Adrenal gland (tissue), 9 donors: ENCODE measurements at regions not wholly inside any gene's neighbourhood (a gene's known extent, or its start where the extent isn't known, plus 50 kb on each side); places are given as distances from the start of the nearest gene placed in this dataset.
"Not testable (repeated sequence)": the region's sequence is repeated elsewhere in the genome, so short reads cannot be mapped to it uniquely, and the experiment has no call there.

Experiments used
- DNase-seq, 7 donors: peaks; one replicate each; pipeline ENCODE4 v3.0.0-alpha.2; 2019 to 2020
- H3K27ac ChIP-seq, 5 donors: fragments of 200-600 bp; sonication (generic) in 4 of 5; 1 replicate in 3 of 5; 2 replicates in 2 of 5; pipeline versions ENCODE4 v1.5.1 to v1.8.0; 2016 to 2020; ENCODE audit warnings: mild to moderate bottlenecking in 1 of 5
- H3K27me3 ChIP-seq: fragments of 200-600 bp; 2 replicates; pipeline ENCODE4 v1.8.0; 2021
- H3K36me3 ChIP-seq, 2 donors: fragments of 200-600 bp; replicated peaks in 1 of 2; 1 replicate in 1 of 2; 2 replicates in 1 of 2; pipeline versions ENCODE4 v1.5.1 to v1.8.0; 2018 to 2022
- H3K4me1 ChIP-seq, 2 donors: fragments of 200-600 bp; replicated peaks in 1 of 2; 1 replicate in 1 of 2; 2 replicates in 1 of 2; pipeline versions ENCODE4 v1.5.1 to v1.8.0; 2018 to 2021
- H3K4me3 ChIP-seq, 4 donors: fragments of 200-600 bp; sonication (generic) in 3 of 4; one replicate each; pipeline ENCODE4 v1.5.1; 2016 to 2018
- H3K9me3 ChIP-seq, 3 donors: fragments of 200-600 bp; sonication (generic) in 1 of 3; replicated peaks in 1 of 3; 1 replicate in 2 of 3; 2 replicates in 1 of 3; pipeline versions ENCODE4 v1.5.1 to v1.8.0; 2016 to 2021
- CTCF ChIP-seq, 6 experiments: fragments of 450-650 bp in 4 of 6; fragments of 200-600 bp in 2 of 6; sonication (generic) in 1 of 6; IDR thresholded peaks; 1 replicate in 5 of 6; 2 replicates in 1 of 6; pipeline versions ENCODE4 v1.5.1 to v1.8.0; 2016 to 2021; ENCODE audit warnings: antibody characterized with exemption in 6 of 6, mild to moderate bottlenecking in 2 of 6, moderate library complexity in 1 of 6
- POLR2A ChIP-seq, 2 donors: fragments of 450-650 bp; IDR thresholded peaks; one replicate each; pipeline ENCODE4 v1.6.1; 2017; ENCODE audit warnings: antibody characterized with exemption in 2 of 2, mild to moderate bottlenecking in 2 of 2, moderate library complexity in 1 of 2
- whole genome bisulfite sequencing, 4 donors: extraction: QIAGEN DNeasy Blood & Tissue Kit in 2 of 4; methylation state at CpG; one replicate each; pipeline versions ENCODE4 v1.1.5 to v1.1.7; 2013 to 2017; 5-methylcytosine and 5-hydroxymethylcytosine counted together
- intact Hi-C, 2 donors: fragments of 100-400 bp; cut with DNase I; formaldehyde crosslinking; loops; one replicate each; pipeline versions ENCODE4 v1.14.1 to v1.15.0; 2022 to 2023
- donor health status: healthy with polysubstance abuse.
- donor health status: Bipolar disorder and iron deficiency.
- donor health status: DM: yes; HTN: yes; CAD: no.
- donor health status: DM: no; HTN: no; CAD: no.
- donor health status: DM: no; HTN: no; CAD: no.

DNA sequence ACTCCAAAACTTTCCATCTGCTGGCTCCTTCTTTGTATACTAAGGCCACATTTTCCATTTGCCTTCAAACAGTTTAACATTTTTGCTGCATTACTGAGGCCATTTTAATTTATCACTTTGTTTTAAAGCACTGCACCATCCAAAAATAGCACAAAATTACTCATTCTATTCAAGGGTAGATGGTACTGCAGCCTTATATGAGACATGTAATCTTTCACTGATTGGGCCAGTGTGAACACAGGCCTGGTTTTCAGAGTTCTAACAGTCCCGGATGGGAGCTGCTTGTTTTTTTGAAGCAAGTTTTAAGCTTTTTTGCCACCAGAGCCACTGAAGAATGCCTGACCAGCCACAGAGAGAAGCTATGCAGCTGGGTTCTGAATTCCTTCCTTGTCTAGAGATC lies 172.3 kb upstream of the TSC22D2 start:
- peak; percentile 23 to 63 (median 47) for DNase-seq
- Histone ChIP-seq H3K27ac (peak overlapping the region in 4 of 5 donors; percentile 46 to 83 (median 73)), H3K4me1 (peaks cover 23 to 33% of the 10 kb centered on the region in 2 donors), H3K27me3 (no peaks in the 10 kb centered on the region), H3K4me3 (no peak overlapping the region), H3K9me3 (no peaks in the 10 kb centered on the region), H3K36me3 (no peaks in the 10 kb centered on the region)
- TF ChIP-seq POLR2A (IDR thresholded peaks at IDR 0.05) (peak in 1 of 2 donors; percentile 36), CTCF (IDR thresholded peaks at IDR 0.05) (no peak)
- intact Hi-C loops = no loop called here
- WGBS, 4 donors = 20 to 31% (median 27%) methylated on average over 1 of the region's 1 CpG

DNA sequence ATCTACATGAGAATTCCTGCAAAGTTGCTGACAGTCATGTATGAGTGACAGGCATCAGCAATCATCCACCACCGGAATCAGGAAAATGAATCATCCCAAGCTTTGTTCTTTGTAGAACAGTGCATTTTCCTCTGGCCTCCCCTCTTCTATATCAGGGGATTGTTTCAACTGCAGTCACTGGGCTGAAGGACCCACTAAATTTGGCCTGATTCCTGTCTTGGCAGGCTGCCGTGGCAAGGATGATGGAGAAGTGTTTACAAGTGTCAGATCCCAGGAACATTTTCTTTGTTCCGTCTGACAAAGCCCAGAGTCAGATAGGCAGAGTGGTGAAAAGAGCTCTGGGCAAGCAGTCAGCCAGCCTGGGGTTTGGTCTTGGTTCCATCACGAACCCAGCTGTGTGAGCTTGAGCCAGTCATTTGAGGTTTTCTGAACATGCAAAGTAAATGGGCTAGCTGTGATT lies 175.1 kb upstream of the TSC22D2 start:
- Histone ChIP-seq H3K9me3 (no peaks in the 10 kb centered on the region), H3K27ac (peak overlapping the region in 2 of 5 donors; percentile 45 to 53), H3K36me3 (no peaks in the 10 kb centered on the region), H3K27me3 (no peaks in the 10 kb centered on the region), H3K4me1 (peaks cover 23 to 33% of the 10 kb centered on the region in 2 donors), H3K4me3 (no peak overlapping the region)
- 24 to 42% (median 29%) methylated on average over 4 of the region's 4 CpGs for WGBS, 4 donors
- TF ChIP-seq CTCF (IDR thresholded peaks at IDR 0.05) (no peak), POLR2A (IDR thresholded peaks at IDR 0.05) (no peak)
- DNase-seq = peak in 5 of 7 donors; percentile 10 to 64 (median 35)
- intact Hi-C loops = no loop called here

DNA sequence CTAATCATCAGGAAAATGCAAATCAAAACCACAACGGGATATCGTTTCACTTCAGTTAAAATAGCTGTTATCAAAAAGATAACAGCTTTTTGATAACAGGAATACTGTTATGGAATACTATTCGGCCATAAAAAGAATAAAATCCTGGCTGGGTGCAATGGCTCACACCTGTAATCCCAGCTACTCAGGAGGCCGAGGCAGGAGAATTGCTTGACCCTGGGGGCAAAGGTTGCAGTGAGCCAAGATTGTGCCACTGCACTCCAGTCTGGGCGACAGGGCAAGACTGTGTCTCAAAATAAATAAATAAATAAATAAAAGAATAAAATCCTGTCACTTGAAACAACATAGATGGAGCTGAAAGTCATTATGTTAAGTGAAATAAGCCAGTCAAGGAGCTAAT lies 178.1 kb upstream of the TSC22D2 start:
- WGBS, 4 donors = 61 to 75% (median 70%) methylated on average over 5 of the region's 5 CpGs
- Histone ChIP-seq H3K36me3 (no peaks in the 10 kb centered on the region), H3K27ac (no peak overlapping the region), H3K4me1 (peaks cover 6 to 9% of the 10 kb centered on the region in 2 donors), H3K9me3 (no peaks in the 10 kb centered on the region), H3K27me3 (no peaks in the 10 kb centered on the region), H3K4me3 (no peak overlapping the region)
- intact Hi-C loops = no loop called here
- TF ChIP-seq POLR2A (IDR thresholded peaks at IDR 0.05) (no peak), CTCF (IDR thresholded peaks at IDR 0.05) (no peak)
- no peak for DNase-seq

GRCh38 chr3:150228626-150229025 lies 179.5 kb upstream of the TSC22D2 start:
- H3K36me3 ChIP-seq, H3K4me3 ChIP-seq, DNase-seq, H3K9me3 ChIP-seq, H3K4me1 ChIP-seq, H3K27me3 ChIP-seq, H3K27ac ChIP-seq: not testable (repeated sequence)
- 87 to 94% (median 91%) methylated on average over 6 of the region's 6 CpGs for WGBS, 4 donors
- intact Hi-C loops = loop anchor here (5.0 to 10.0 kb wide), 2 partner anchors 266 to 269 kb away; no protein-coding TSS in a partner anchor

- H3K36me3 ChIP-seq = no peaks in the 10 kb centered on the region
- no peaks in the 10 kb centered on the region for H3K27me3 ChIP-seq
- H3K4me1 ChIP-seq = peaks cover 0 to 6% of the 10 kb centered on the region in 2 donors
- no peaks in the 10 kb centered on the region for H3K9me3 ChIP-seq
- 32 to 58% (median 42%) methylated on average over 3 to 5 of the region's 5 CpGs for WGBS, 4 donors
- DNase-seq = peak in 6 of 7 donors; percentile 37 to 66 (median 54)
- H3K27ac ChIP-seq = no peak overlapping the region
- H3K4me3 ChIP-seq = no peak overlapping the region
- TF ChIP-seq CTCF (IDR thresholded peaks at IDR 0.05) = peak; percentile 33 to 59 (median 55)
- no peak for TF ChIP-seq POLR2A (IDR thresholded peaks at IDR 0.05)
- intact Hi-C loops = loop anchor here (5.0 to 10.0 kb wide), 2 partner anchors 267 to 269 kb away; no protein-coding TSS in a partner anchor
Observed at GRCh38 chr3:150227839-150228238, 180.3 kb upstream of the TSC22D2 start.
